Gastrocnemius medialis (tissue), 4 donors: ENCODE measurements at regions not wholly inside any gene's neighbourhood (a gene's known extent, or its start where the extent isn't known, plus 50 kb on each side); places are given as distances from the start of the nearest gene placed in this dataset.

Experiments used
- POLR2A ChIP-seq, 2 donors: fragments of 450-650 bp; IDR thresholded peaks; one replicate each; pipeline ENCODE4 v1.6.1; 2017; ENCODE audit warnings: antibody characterized with exemption in 2 of 2, mild to moderate bottlenecking in 2 of 2, moderate library complexity in 2 of 2
- TF ChIP-seq, protein P1 (sequence below), 5 experiments: fragments of 450-650 bp in 3 of 5; fragments of 200-600 bp in 2 of 5; sonication (generic) in 2 of 5; IDR thresholded peaks in 4 of 5; conservative IDR thresholded peaks in 1 of 5; 1 replicate in 4 of 5; 2 replicates in 1 of 5; pipeline ENCODE4 v1.5.1; 2016 to 2019; ENCODE audit warnings: antibody characterized with exemption in 5 of 5, mild to moderate bottlenecking in 3 of 5, moderate library complexity in 3 of 5

DNA sequence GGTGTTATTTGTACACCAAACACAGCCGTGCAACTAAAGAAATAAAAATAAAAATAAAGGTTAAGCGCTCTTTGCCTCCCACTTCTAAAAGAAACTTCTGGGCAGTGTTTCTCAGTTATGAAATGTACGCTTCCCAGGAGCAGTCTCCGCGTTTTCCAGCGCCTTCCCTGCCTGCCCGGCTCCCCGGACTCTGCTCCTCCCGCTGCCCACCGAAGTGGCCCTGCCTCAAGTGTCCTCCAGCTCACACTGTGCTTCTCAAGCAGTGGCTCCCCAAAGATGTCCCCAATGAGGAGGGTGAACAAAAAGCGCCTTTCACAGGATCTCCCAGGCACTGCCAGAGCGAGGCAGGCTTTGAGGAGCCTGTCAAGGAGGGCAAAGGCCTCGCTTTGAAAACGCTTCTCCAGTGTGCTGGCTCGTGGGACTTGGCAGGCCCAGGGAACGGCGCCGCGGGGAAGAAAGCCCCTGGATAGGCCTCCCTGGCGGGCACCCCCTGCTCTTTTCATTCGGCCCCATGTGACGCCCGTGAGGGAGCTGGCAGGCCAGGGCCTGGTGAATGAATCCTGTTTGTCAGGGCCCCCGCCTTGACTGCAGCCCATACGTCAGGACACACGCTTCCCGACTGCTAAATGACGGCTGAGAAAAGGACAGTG is 187.1 kb downstream of the FOXO1 start:
- TF ChIP-seq, protein P1, sequence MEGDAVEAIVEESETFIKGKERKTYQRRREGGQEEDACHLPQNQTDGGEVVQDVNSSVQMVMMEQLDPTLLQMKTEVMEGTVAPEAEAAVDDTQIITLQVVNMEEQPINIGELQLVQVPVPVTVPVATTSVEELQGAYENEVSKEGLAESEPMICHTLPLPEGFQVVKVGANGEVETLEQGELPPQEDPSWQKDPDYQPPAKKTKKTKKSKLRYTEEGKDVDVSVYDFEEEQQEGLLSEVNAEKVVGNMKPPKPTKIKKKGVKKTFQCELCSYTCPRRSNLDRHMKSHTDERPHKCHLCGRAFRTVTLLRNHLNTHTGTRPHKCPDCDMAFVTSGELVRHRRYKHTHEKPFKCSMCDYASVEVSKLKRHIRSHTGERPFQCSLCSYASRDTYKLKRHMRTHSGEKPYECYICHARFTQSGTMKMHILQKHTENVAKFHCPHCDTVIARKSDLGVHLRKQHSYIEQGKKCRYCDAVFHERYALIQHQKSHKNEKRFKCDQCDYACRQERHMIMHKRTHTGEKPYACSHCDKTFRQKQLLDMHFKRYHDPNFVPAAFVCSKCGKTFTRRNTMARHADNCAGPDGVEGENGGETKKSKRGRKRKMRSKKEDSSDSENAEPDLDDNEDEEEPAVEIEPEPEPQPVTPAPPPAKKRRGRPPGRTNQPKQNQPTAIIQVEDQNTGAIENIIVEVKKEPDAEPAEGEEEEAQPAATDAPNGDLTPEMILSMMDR (IDR thresholded peaks at IDR 0.05 in 4 of 5, conservative IDR thresholded peaks at IDR 0.05 in 1 of 5): no peak
- TF ChIP-seq POLR2A (IDR thresholded peaks at IDR 0.05): no peak
